ENCODE measurements at regions not wholly inside any gene's neighbourhood (a gene's known extent, or its start where the extent isn't known, plus 50 kb on each side); places are given as distances from the start of the nearest gene placed in this dataset.

DNA sequence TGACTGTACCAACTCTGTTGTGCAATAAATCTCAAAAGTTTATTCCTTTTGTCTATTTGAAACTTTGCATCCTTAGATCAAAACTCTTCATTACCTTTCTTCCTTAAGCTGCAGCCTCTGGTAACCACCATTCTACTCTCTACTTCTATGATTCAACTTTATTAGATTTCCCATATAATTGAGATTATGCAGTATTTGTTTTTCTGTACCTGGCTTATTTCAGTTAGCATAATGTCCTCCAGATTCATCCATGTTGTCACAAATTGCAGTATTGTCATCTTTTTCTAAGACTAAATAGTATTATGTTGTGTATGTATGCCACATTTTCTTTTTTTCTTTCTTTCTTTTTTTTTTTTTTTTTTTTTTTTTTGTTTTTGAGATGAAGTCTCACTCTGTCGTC lies 1176.3 kb upstream of the TENM4 start:
- H3K36me3 ChIP-seq (ENCODE audit: control insufficient read depth, insufficient read depth, low read length) = no peaks in the 10 kb centered on the region
- H2BK20ac ChIP-seq (ENCODE audit: low read depth, low read length) = no peak overlapping the region
- H2BK120ac ChIP-seq (ENCODE audit: low read depth, low read length) = no peak overlapping the region
- intact Hi-C loops (cut with micrococcal nuclease) = no loop called here
- TF ChIP-seq, protein P1, sequence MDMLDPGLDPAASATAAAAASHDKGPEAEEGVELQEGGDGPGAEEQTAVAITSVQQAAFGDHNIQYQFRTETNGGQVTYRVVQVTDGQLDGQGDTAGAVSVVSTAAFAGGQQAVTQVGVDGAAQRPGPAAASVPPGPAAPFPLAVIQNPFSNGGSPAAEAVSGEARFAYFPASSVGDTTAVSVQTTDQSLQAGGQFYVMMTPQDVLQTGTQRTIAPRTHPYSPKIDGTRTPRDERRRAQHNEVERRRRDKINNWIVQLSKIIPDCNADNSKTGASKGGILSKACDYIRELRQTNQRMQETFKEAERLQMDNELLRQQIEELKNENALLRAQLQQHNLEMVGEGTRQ (IDR thresholded peaks at IDR 0.05; ENCODE audit: low read depth, low read length) = no peak
- TF ChIP-seq MAZ (IDR thresholded peaks at IDR 0.05; ENCODE audit: borderline replicate concordance, low read depth, low read length) (no peak), BHLHE40 (IDR thresholded peaks at IDR 0.05; ENCODE audit: low read depth, low read length) (no peak), FOS (IDR thresholded peaks at IDR 0.05; ENCODE audit: low read depth, low read length) (no peak), CEBPB (IDR thresholded peaks at IDR 0.05; ENCODE audit: low read depth, low read length) (no peak), MAFK (IDR thresholded peaks at IDR 0.05; ENCODE audit: low read depth, low read length) (no peak), NFE2L2 (IDR thresholded peaks at IDR 0.05; ENCODE audit: low read depth, low read length) (no peak), SMC3 (IDR thresholded peaks at IDR 0.05; ENCODE audit: low read depth, low read length) (no peak), RCOR1 (IDR thresholded peaks at IDR 0.05; ENCODE audit: insufficient replicate concordance, low read length) (no peak), POLR2A (IDR thresholded peaks at IDR 0.05; ENCODE audit: low read depth, low read length) (no peak), MXI1 (IDR thresholded peaks at IDR 0.05; ENCODE audit: borderline replicate concordance, low read depth, low read length) (no peak), RAD21 (IDR thresholded peaks at IDR 0.05; ENCODE audit: low read length) (no peak), RFX5 (IDR thresholded peaks at IDR 0.05; ENCODE audit: low read depth, low read length) (no peak), CHD1 (IDR thresholded peaks at IDR 0.05; ENCODE audit: low read depth, low read length) (no peak)
- TF ChIP-seq, protein P2, sequence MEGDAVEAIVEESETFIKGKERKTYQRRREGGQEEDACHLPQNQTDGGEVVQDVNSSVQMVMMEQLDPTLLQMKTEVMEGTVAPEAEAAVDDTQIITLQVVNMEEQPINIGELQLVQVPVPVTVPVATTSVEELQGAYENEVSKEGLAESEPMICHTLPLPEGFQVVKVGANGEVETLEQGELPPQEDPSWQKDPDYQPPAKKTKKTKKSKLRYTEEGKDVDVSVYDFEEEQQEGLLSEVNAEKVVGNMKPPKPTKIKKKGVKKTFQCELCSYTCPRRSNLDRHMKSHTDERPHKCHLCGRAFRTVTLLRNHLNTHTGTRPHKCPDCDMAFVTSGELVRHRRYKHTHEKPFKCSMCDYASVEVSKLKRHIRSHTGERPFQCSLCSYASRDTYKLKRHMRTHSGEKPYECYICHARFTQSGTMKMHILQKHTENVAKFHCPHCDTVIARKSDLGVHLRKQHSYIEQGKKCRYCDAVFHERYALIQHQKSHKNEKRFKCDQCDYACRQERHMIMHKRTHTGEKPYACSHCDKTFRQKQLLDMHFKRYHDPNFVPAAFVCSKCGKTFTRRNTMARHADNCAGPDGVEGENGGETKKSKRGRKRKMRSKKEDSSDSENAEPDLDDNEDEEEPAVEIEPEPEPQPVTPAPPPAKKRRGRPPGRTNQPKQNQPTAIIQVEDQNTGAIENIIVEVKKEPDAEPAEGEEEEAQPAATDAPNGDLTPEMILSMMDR (conservative IDR thresholded peaks at IDR 0.05; ENCODE audit: low read depth, low read length) = no peak
- TF ChIP-seq, protein P3, sequence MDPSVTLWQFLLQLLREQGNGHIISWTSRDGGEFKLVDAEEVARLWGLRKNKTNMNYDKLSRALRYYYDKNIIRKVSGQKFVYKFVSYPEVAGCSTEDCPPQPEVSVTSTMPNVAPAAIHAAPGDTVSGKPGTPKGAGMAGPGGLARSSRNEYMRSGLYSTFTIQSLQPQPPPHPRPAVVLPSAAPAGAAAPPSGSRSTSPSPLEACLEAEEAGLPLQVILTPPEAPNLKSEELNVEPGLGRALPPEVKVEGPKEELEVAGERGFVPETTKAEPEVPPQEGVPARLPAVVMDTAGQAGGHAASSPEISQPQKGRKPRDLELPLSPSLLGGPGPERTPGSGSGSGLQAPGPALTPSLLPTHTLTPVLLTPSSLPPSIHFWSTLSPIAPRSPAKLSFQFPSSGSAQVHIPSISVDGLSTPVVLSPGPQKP (IDR thresholded peaks at IDR 0.05; ENCODE audit: borderline replicate concordance, low read depth, low read length) = no peak
- no peak overlapping the region for H4K8ac ChIP-seq (ENCODE audit: low read depth in 2 of 2, low read length in 2 of 2)
- H3K9me1 ChIP-seq (ENCODE audit: insufficient read depth, low read length) = no peaks in the 10 kb centered on the region
- no peaks in the 10 kb centered on the region for H3K79me1 ChIP-seq (ENCODE audit: low read depth in 1 of 2, low read length in 2 of 2)
- no peak overlapping the region for H3K14ac ChIP-seq (replicated peaks; ENCODE audit: low read depth, low read length)
- H3K23ac ChIP-seq (ENCODE audit: low read depth, low read length) = no peak overlapping the region
- in situ Hi-C loops (cut with MboI; ENCODE audit: low sequenced_read_pairs) = no loop called here
- no peak overlapping the region for H4K91ac ChIP-seq (ENCODE audit: insufficient read depth, low read depth, low read length)
- no peak overlapping the region for H3K56ac ChIP-seq (ENCODE audit: extremely low read depth, insufficient read depth, low read length)
- H2BK5ac ChIP-seq (ENCODE audit: low read depth, low read length, poor library complexity, severe bottlenecking) = no peak overlapping the region
- no peaks in the 10 kb centered on the region for H3K4me1 ChIP-seq (ENCODE audit: control insufficient read depth, insufficient read depth, low read length)
- WGBS, 2 experiments (ENCODE audit: extremely low coverage in 2 of 2, insufficient read length in 1 of 2) = no CpG with 5 or more reads among the region's 1 CpG
- H2BK15ac ChIP-seq (ENCODE audit: low read depth, low read length) = no peak overlapping the region
- H3K9ac ChIP-seq (ENCODE audit: low read depth, low read length) = no peak overlapping the region
- H2AK5ac ChIP-seq (ENCODE audit: low read depth, low read length) = no peak overlapping the region
- H4K5ac ChIP-seq (ENCODE audit: low read depth, low read length) = no peak overlapping the region
- dilution Hi-C loops (cut with HindIII; ENCODE audit: low sequenced_read_pairs, unreplicated experiment) = no loop called here
- no TSS peak for BruUV-seq (replicated peaks)
- H2AK9ac ChIP-seq (replicated peaks; ENCODE audit: low read depth, low read length, poor library complexity) = no peak overlapping the region
- H3K4me3 ChIP-seq (ENCODE audit: insufficient read depth, low read depth, low read length) = no peak overlapping the region
- CTCF ChIA-PET = no interaction called here
- no peaks in the 10 kb centered on the region for H3K27me3 ChIP-seq (ENCODE audit: control insufficient read depth, insufficient read depth, low read length)
- no peak overlapping the region for H3K4me2 ChIP-seq (ENCODE audit: low read depth, low read length)
- no peak for ATAC-seq (ENCODE audit: low read depth)
- H3K4ac ChIP-seq (ENCODE audit: low read depth, low read length) = no peak overlapping the region
- H4K20me1 ChIP-seq (ENCODE audit: insufficient read depth, low read length) = no peaks in the 10 kb centered on the region
- DNase-seq = no peak
- no peak overlapping the region for H2AFZ ChIP-seq (replicated peaks; ENCODE audit: low read length, poor library complexity)
- H3K27ac ChIP-seq (ENCODE audit: insufficient read depth, low read length) = no peak overlapping the region
- POLR2A ChIA-PET (ENCODE audit: unreplicated experiment) = no interaction called here
- H3K9me3 ChIP-seq (ENCODE audit: control insufficient read depth, insufficient read depth, low read length) = no peaks in the 10 kb centered on the region
- no peak overlapping the region for H3K18ac ChIP-seq (ENCODE audit: low read depth, low read length)
